Esophagus squamous epithelium (tissue), 4 donors: ENCODE measurements at regions not wholly inside any gene's neighbourhood (a gene's known extent, or its start where the extent isn't known, plus 50 kb on each side); places are given as distances from the start of the nearest gene placed in this dataset.

Experiments
- CTCF ChIP-seq, 6 experiments: fragments of 450-650 bp in 4 of 6; fragments of 200-600 bp in 2 of 6; sonication (generic) in 2 of 6; IDR thresholded peaks; one replicate each; pipeline ENCODE4 v1.5.1; 2016 to 2019; ENCODE audit warnings: antibody characterized with exemption in 6 of 6, mild to moderate bottlenecking in 4 of 6, moderate library complexity in 4 of 6
- POLR2A ChIP-seq, 4 donors: fragments of 450-650 bp; IDR thresholded peaks; one replicate each; pipeline ENCODE4 v1.6.1; 2017; ENCODE audit warnings: antibody characterized with exemption in 4 of 4, mild to moderate bottlenecking in 4 of 4, moderate library complexity in 3 of 4

- TF ChIP-seq CTCF (IDR thresholded peaks at IDR 0.05) (no peak), POLR2A (IDR thresholded peaks at IDR 0.05) (no peak)
Observed at GRCh38 chr6:10310826-10311225, 104.0 kb downstream of the TFAP2A start.
